ENCODE measurements at regions not wholly inside any gene's neighbourhood (a gene's known extent, or its start where the extent isn't known, plus 50 kb on each side); places are given as distances from the start of the nearest gene placed in this dataset.
"Not testable (repeated sequence)": the region's sequence is repeated elsewhere in the genome, so short reads cannot be mapped to it uniquely, and the experiment has no call there.

- TF ChIP-seq PRDM15 (CRISPR knock-in tag; IDR thresholded peaks at IDR 0.05): no peak
These were observed 177.6 kb upstream of the FZD8 start (continued) for GRCh38 chr10:35819736-35820135.

GRCh38 chr10:35819011-35819410 lies 176.9 kb upstream of the FZD8 start:
- H3K9me3 ChIP-seq (replicated peaks; ENCODE audit: control insufficient read depth, insufficient read depth, low read length): no peaks in the 10 kb centered on the region; the same call in 2 of the 3 replicates
- no peaks in the 10 kb centered on the region for H3K36me3 ChIP-seq (ENCODE audit: control insufficient read depth in 2 of 2, insufficient read depth in 2 of 2, low read length in 1 of 2)
- ChIA-PET CTCF (no interaction called here), SMC1A (ENCODE audit: uncharacterized antibody, unreplicated experiment) (interaction anchor here (3.2 kb wide), 1 partner anchor 22 kb away, joined by 17 read pairs; no protein-coding TSS in a partner anchor), POLR2A (no interaction called here), RAD21 (ENCODE audit: unreplicated experiment) (interaction anchor here (1.7 kb wide), 1 partner anchor 11 kb away, joined by 5 read pairs; no protein-coding TSS in a partner anchor)
- H3K4me1 ChIP-seq (ENCODE audit: control insufficient read depth, insufficient read depth, low read length): no peaks in the 10 kb centered on the region
- no TSS peak for BruUV-seq (replicated peaks)
- no peaks in the 10 kb centered on the region for H4K20me1 ChIP-seq (ENCODE audit: control insufficient read depth, insufficient read depth)
- H3K9ac ChIP-seq (ENCODE audit: control insufficient read depth, insufficient read depth, low read length): no peak overlapping the region
- TF ChIP-seq HSF1 (IDR thresholded peaks at IDR 0.05; ENCODE audit: low read depth, low read length): no peak
- TF ChIP-seq SREBF1 (IDR thresholded peaks at IDR 0.05; ENCODE audit: low read length): no peak
- TF ChIP-seq MXI1 (IDR thresholded peaks at IDR 0.05; ENCODE audit: low read depth, low read length): no peak
- no peak for TF ChIP-seq SIX5 (IDR thresholded peaks at IDR 0.05; ENCODE audit: low read depth, low read length, severe bottlenecking)
- TF ChIP-seq E2F8 (IDR thresholded peaks at IDR 0.05; ENCODE audit: low read depth, partially characterized antibody): no peak
- TF ChIP-seq CHD2 (IDR thresholded peaks at IDR 0.05; ENCODE audit: borderline replicate concordance, low read depth, low read length): no peak
- no peak for DNase-seq (ENCODE audit: low read depth, low spot score)
- WGBS (ENCODE audit: insufficient coverage, insufficient replicate concordance, low lambda C conversion rate, missing lambda C conversion rate): 53% methylated on average over 3 of the region's 3 CpGs
- intact Hi-C loops (cut with micrococcal nuclease; ENCODE audit: unreplicated experiment): no loop called here
- FAIRE-seq: no peak
- no peak for ATAC-seq
- no peak overlapping the region for H3K4me2 ChIP-seq (ENCODE audit: control insufficient read depth, insufficient read depth)
- H3K27me3 ChIP-seq (replicated peaks in 1 of 2; ENCODE audit: control insufficient read depth in 2 of 2, insufficient read depth in 2 of 2, low read length in 1 of 2): no peaks in the 10 kb centered on the region
- no peak overlapping the region for H3K27ac ChIP-seq (ENCODE audit: control insufficient read depth, insufficient read depth)
- H3K79me2 ChIP-seq (ENCODE audit: control insufficient read depth, insufficient read depth, low read length): no peaks in the 10 kb centered on the region
- H2AFZ ChIP-seq (ENCODE audit: control insufficient read depth, low read depth, low read length): no peak overlapping the region
- H3K4me3 ChIP-seq: no peak overlapping the region
- in situ Hi-C loops (cut with MboI): no loop called here

- H3K27me3 ChIP-seq (replicated peaks in 1 of 2; ENCODE audit: control insufficient read depth in 2 of 2, insufficient read depth in 2 of 2, low read length in 1 of 2); in situ Hi-C loops (cut with MboI); H3K79me2 ChIP-seq (ENCODE audit: control insufficient read depth, insufficient read depth, low read length); RAD21 ChIA-PET (ENCODE audit: unreplicated experiment); H3K36me3 ChIP-seq (ENCODE audit: control insufficient read depth in 2 of 2, insufficient read depth in 2 of 2, low read length in 1 of 2); H3K9me3 ChIP-seq (replicated peaks; ENCODE audit: control insufficient read depth, insufficient read depth, low read length); H3K27ac ChIP-seq (ENCODE audit: control insufficient read depth, insufficient read depth); ATAC-seq; BruUV-seq (replicated peaks); DNase-seq (ENCODE audit: low read depth, low spot score); CTCF ChIA-PET; FAIRE-seq; intact Hi-C loops (cut with micrococcal nuclease; ENCODE audit: unreplicated experiment); POLR2A ChIA-PET; H3K4me2 ChIP-seq (ENCODE audit: control insufficient read depth, insufficient read depth); H3K4me3 ChIP-seq; H3K9ac ChIP-seq (ENCODE audit: control insufficient read depth, insufficient read depth, low read length); H2AFZ ChIP-seq (ENCODE audit: control insufficient read depth, low read depth, low read length); H3K4me1 ChIP-seq (ENCODE audit: control insufficient read depth, insufficient read depth, low read length); H4K20me1 ChIP-seq (ENCODE audit: control insufficient read depth, insufficient read depth): not testable (repeated sequence)
- SMC1A ChIA-PET (ENCODE audit: uncharacterized antibody, unreplicated experiment): interaction anchor here (0.6 kb wide), 1 partner anchor 25 kb away, joined by 3 read pairs; no protein-coding TSS in a partner anchor
- 34% methylated on average over 2 of the region's 5 CpGs for WGBS (ENCODE audit: insufficient coverage, insufficient replicate concordance, low lambda C conversion rate, missing lambda C conversion rate)
These were observed 175.0 kb upstream of the FZD8 start for GRCh38 chr10:35817109-35817508.
